ENCODE measurements at regions not wholly inside any gene's neighbourhood (a gene's known extent, or its start where the extent isn't known, plus 50 kb on each side); places are given as distances from the start of the nearest gene placed in this dataset.

GRCh38 chr4:23125118-23125517, 432.4 kb downstream of the GBA3 start:
- TF ChIP-seq CTCF (IDR thresholded peaks at IDR 0.05; ENCODE audit: insufficient read depth, low read length, poor library complexity, severe bottlenecking) (no peak), EZH2phosphoT487 (conservative IDR thresholded peaks at IDR 0.05; ENCODE audit: low read length) (no peak)

Data from SU-DHL-6 (cell line).